ENCODE measurements at regions not wholly inside any gene's neighbourhood (a gene's known extent, or its start where the extent isn't known, plus 50 kb on each side); places are given as distances from the start of the nearest gene placed in this dataset.
A peak's percentile ranks its signal among the peaks of the same experiment; 100 is the strongest.

- no peak for DNase-seq
Measured at GRCh38 chr6:181049-181654, 111.1 kb upstream of the DUSP22 start.

GRCh38 chr6:183668-184067, 108.6 kb upstream of the DUSP22 start:
- DNase-seq = no peak

- no peak for DNase-seq
Measured at GRCh38 chr6:184161-184700, 108.1 kb upstream of the DUSP22 start.

- no peak for DNase-seq
Measured at GRCh38 chr6:186340-186965, 105.8 kb upstream of the DUSP22 start.

GRCh38 chr6:187210-187861, 105.0 kb upstream of the DUSP22 start:
- no peak for DNase-seq

- peak; percentile 74 for DNase-seq
Measured at GRCh38 chr6:188821-189655, 103.2 kb upstream of the DUSP22 start.

- DNase-seq = no peak
Measured at GRCh38 chr6:189676-190075, 102.6 kb upstream of the DUSP22 start.

- DNase-seq = no peak
Measured at GRCh38 chr6:190596-191395, 101.5 kb upstream of the DUSP22 start.

GRCh38 chr6:191487-192312, 100.6 kb upstream of the DUSP22 start:
- no peak for DNase-seq

- no peak for DNase-seq
Measured at GRCh38 chr6:192313-192664, 100.0 kb upstream of the DUSP22 start.

GRCh38 chr6:193180-193579, 99.1 kb upstream of the DUSP22 start:
- DNase-seq = no peak

- no peak for DNase-seq
Measured at GRCh38 chr6:193773-194310, 98.4 kb upstream of the DUSP22 start.

GRCh38 chr6:195861-196360, 96.4 kb upstream of the DUSP22 start:
- DNase-seq = no peak

- DNase-seq = no peak
Measured at GRCh38 chr6:196543-196942, 95.7 kb upstream of the DUSP22 start.

GRCh38 chr6:203661-204060, 88.6 kb upstream of the DUSP22 start:
- no peak for DNase-seq

- DNase-seq = no peak
Measured at GRCh38 chr6:206264-206663, 86.0 kb upstream of the DUSP22 start.

- no peak for DNase-seq
Measured at GRCh38 chr6:208364-208763, 83.9 kb upstream of the DUSP22 start.

- DNase-seq = no peak
Measured at GRCh38 chr6:208938-209337, 83.3 kb upstream of the DUSP22 start.

- no peak for DNase-seq
Measured at GRCh38 chr6:209432-210103, 82.7 kb upstream of the DUSP22 start.

GRCh38 chr6:210104-210456, 82.2 kb upstream of the DUSP22 start:
- no peak for DNase-seq

All from NCI-H526 treated with DMSO at 0.1 percent for 48 hours (cell line).